ENCODE measurements at regions not wholly inside any gene's neighbourhood (a gene's known extent, or its start where the extent isn't known, plus 50 kb on each side); places are given as distances from the start of the nearest gene placed in this dataset.

DNA sequence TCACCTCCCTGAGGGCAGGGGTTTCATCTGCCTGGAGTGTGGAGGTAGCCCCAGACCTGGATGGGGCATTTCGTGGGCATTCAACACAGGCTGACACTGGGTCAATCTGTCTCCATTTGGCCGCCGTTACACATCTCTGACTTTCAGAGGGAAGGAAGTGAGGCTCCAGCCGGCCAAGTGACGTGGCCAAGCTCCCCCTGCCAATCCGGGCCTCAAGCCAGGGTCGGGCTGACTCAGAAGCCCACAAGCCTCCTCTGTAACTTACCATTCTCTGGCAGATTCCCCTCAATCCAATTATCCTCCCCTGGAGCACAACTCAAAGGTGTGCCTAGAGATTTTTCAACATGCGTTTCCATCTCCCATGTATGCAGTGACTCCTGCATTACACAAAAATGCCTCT, 227.6 kb downstream of the KLF13 start:
- DNase-seq (ENCODE audit: low spot score) = no peak

DNA sequence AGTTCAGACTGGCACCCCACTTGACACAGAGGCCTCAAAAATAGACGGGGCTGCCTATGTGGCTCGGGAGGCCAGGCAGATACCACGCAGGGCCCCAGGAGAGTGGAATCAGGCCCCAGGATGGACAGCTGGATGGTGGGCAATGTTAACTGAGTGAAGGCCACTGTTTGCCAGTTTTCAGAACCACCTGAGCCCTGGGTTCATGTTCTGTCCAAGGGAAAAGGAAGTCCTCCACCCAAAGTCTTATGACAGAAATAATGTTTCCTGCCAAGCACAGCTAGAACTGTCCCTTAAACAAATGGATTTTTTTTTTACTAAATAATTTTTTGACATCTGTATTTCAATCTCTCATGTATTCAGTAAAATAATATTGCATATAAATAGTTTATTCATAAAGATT, 228.4 kb downstream of the KLF13 start:
- no peak for DNase-seq (ENCODE audit: low spot score)

DNA sequence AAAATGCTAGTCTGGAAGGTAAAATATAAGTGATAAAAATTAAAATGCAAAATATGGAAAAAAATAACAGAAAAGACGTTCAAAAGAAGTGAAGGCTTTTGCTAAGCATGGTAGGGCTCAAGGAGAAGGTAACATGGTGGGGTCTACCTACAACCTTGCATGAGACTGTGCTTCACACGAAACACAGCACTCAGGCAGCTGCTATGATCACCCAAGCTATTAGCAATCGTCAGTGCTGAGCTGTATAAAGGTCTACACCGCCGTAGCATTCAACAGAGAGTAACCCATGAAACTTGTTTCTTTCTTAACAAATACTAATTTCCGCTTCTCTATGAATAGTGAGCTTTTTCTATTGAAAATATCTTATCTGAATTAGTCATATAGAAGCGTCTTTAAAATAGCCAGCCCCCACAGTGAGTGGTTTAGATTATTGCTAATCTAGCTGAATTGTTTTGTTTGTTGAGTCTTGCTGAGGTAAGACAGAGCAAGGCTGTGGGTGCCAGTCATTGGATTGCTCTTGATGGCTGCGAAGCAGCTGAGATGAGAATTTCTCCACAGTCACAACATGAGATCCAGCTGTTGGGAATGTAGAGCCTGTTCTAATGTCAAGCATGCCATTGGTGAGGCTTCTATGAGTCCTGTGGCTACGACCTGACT, 230.0 kb downstream of the KLF13 start:
- no peak for DNase-seq (ENCODE audit: low spot score)

DNA sequence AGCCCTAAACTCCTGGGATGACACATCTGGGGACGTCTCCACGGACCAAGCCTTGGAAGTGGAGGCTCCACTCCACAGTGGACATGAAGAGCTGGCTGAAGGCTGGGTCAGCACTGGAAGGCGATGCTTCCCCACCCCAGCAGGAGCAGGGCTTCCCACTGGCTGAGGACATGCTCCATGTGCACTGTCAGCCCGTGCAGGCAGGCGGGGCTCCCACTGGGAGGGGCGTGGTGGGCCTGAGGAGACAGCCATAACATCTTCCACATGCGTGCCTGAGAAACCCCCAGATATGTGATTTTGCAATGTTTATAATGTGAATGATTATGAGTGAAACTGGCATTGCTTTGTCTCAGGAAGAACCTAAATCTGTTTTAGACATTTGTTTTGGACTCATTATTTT, 231.3 kb downstream of the KLF13 start:
- no peak for DNase-seq (ENCODE audit: low spot score)

DNA sequence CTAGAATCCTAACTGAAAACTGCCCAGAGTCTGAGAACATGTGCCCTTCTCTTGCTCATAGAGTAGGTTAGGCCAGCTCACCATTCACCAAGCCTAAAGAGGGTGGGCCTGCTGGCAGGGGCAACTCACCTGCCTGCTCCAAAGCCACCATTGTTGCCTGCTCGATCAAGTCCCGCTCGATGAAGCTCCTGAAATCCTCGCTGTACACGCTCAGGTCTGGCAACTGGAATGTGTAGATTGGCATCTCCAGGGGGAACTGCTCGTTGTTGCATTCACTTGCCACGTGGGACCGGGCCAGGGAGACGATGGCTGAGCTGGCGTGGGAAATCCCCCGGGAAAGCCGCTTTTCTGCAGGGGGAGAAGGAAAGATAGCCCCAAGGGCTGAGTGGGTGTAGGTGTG, 232.2 kb downstream of the KLF13 start:
- no peak for DNase-seq (ENCODE audit: low spot score)

DNA sequence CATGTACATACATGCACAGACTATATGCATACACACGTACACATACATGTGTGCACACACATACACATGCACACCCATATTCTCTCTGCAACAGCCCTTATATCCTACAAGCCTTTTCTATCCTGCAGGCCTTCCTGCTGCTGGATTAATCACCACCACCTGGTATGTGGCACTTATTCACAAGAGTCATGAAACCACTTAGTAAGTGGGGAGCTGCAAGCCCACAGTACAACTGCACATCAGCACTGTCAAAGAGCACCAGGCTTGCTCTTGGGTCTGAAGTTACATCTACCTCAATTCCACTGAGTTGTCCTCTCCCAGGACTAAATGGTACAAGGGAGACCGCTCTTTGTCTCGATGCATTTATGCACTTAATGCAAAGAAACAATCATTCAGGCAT, 233.2 kb downstream of the KLF13 start:
- no peak for DNase-seq (ENCODE audit: low spot score)

DNA sequence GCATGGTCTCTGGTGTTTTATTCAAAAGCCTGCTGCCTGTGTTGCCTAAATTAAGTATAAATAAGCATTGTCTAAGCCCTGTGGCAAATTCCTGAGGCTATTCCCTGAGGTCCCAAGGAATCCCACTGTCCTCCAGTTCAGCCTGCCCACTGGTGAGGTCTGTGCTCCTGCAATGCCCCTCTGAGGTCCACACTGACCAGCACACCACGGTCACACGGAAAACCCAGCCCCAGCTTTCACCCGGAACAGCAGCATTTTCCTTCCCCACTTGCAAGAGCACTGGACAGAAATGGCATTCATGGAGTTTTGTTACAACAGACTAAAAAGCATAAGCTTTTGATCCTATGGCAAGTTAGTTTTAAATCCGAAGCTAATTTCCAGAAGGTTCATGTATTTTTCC, 234.0 kb downstream of the KLF13 start:
- DNase-seq (ENCODE audit: low spot score) = no peak

DNA sequence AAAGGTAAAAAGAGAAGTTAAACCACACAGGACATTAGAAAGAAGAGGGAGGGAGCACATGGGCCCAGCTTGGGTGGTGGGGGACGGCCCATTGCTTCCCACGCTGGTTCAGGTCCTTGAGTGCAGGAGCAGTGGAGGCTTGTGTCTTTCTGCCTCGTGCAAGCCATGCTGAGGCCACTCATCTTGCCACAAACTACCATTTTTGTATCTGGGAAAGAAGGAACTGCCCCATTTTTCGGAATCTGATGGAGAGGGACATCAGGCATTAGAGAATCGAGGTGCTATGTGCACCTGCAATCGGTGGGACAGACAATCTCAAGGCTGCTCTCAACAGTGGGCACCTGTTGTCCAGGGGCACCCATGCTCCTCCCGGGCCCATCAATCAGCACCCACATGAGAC, 234.5 kb downstream of the KLF13 start:
- no peak for DNase-seq (ENCODE audit: low spot score)

DNA sequence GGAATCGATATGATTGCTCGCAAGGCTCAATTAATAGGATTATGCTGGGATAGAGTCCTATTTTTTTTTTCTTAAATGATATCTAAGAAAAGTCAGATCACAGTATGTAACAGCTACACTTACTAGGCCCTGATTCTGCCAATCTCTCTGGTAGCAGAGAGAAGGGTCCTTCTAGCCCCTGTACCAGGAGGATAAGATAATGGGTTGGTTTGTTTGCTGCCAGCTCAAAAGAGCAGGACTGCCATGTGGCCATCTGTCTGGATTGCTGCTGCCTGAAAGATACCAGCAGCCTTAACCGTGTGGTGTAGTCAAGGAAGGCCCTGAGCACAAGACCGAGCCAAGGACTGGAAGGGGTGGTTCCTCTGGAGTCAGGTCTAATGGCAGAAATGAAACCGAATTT, 236.4 kb downstream of the KLF13 start:
- no peak for DNase-seq (ENCODE audit: low spot score)

DNA sequence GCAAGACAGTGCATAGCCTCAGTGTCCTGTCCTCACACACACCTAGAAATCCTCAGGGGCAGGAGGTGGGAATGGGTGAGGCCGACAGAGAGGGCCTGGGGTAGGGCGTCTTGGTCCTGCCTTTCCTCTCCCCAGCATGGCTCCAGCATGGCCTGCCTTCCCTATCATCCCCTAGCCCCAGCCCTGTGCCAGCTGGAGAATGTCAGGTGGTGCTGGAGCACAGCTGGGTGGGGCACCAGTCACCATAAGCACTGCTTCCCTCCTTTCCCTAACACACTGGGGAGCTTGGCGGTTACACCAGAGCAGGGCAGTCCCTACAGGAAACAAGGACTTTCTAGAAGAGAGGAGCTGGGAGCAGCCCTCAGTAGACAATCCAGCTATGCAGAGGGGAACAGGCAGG, 236.8 kb downstream of the KLF13 start:
- DNase-seq (ENCODE audit: low spot score) = no peak

DNA sequence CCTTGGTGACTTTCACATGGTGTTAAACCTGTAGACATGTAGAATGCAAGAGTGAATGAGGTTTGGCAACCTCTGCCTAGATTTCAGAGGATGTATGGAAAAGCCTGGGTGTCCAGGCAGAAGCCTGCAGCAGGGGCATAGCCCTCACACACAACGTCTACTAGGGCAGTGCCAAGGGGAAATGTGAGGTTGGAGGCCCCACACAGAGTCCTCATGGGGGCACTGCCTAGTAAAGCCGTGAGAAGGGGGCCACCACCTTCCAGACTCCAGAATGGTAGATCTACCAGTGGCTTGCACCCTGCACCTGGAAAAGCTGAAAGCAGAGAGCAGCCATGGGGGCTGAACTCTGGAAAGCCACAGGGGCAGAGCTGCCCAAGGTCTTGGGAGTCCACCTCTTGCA, 241.2 kb downstream of the KLF13 start:
- DNase-seq (ENCODE audit: low spot score) = no peak

DNA sequence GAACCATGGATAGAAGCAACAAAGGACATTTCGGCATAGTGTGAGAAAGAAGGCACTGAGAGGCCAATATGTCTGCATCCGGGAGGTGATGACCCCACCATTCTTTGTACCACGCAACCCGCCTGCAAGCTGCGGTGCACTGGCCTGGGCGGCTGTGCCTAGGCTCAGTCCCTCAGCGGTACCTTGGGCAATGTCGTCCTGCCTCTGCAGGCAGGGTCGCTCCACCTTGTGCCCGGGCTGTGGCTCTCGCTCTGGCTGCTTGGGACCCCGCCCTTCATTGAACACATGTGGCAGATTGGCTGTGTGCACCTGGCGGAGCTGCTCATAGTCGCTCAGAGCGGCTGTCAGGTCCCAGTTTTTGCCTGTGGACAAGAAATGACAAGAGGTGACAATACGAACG, 243.2 kb downstream of the KLF13 start:
- no peak for DNase-seq (ENCODE audit: low spot score)

DNA sequence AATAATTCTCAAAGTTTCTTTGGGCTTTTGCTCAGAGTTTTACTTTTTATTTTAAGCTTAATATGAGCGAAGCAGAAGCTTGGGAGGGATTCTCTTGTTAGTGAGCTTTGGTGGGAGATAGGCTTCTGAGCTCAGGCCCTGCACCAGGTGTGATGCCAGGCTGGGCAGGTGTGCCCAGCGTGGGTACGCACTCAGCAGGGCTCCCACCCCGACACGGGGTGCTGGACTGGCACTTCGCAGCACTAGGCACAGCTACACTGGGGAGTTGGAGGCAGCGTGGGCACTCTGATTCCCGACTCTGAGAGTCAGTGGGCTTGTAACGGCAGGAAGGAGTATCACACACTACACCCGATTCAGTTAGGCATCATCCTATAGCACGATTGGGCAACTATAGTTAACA, 244.0 kb downstream of the KLF13 start:
- DNase-seq (ENCODE audit: low spot score) = no peak

DNA sequence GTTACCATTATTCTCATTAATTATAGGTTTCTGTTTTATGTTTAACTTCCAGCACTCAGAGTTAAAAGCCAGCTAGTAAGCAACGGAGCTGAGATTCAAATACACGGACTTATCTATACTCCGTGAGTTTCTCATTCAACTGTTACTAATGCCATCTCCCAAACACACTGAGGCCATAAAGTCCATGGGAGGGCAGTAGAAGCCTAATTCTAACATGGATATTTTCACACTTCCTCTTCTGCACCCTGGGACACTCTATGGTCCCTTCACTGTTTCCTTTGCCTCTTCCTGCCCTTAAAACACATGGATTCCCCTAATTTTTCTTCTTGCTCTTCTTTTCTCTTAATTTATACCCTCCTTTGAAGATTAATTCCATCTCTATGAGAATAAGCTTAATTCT, 245.0 kb downstream of the KLF13 start:
- peak; percentile 29 for DNase-seq (ENCODE audit: low spot score)

DNA sequence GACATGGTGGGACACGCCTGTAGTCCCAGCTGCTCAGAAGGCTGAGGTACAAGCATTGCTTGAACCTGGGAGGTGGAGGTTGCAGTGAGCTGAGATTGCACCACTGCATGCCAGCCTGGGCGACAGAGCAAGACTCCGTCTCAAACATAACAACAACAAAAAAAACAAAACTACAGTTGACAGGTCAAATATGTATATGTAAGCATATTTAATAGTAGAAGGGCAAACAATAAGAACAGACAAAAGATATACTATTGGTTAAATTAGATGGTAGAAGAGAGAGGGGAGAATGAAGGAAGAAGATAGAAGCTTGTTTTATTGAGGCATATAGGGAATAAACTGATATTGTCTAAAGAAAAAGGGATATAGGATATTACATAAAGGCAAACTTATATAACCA, 247.1 kb downstream of the KLF13 start:
- no peak for DNase-seq (ENCODE audit: low spot score)

DNA sequence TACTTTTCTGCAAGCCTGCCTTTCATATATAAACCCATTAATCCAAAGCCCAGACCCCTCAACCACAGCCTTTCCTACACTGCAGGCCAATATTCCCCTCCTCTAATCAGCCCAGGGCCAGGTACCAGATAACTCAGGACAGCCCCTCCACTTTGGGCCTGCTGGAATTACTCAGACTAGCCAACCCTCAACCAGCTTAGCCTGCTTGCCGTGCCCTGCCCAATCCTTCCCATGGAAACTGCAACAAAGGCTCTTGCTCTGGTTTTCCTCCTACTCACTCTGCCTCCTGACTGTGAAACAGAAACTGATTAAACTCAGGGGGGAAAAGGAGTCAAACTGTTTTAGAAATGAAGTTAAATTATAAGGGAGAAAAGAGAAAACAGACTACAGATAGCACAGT, 248.1 kb downstream of the KLF13 start:
- DNase-seq (ENCODE audit: low spot score) = no peak

DNA sequence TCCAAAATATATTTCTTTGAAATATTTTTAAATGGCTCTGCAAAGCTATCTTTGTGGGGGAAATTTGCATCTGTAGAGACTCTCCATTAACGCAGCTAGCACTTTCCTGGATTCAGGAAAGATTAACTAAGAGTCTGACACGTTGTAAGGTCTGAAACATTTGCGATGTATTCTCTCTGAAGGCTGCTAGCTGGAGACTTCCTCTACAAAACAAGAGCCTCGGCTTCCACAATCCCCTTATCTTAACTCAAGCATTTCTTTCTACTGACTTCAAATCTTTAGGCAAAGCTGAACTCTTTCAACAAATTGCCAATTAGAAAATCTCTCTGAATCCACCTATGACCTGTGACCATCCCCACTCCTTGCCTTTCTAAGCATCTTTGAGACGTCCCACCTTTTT, 250.5 kb downstream of the KLF13 start:
- no peak for DNase-seq (ENCODE audit: low spot score)

DNA sequence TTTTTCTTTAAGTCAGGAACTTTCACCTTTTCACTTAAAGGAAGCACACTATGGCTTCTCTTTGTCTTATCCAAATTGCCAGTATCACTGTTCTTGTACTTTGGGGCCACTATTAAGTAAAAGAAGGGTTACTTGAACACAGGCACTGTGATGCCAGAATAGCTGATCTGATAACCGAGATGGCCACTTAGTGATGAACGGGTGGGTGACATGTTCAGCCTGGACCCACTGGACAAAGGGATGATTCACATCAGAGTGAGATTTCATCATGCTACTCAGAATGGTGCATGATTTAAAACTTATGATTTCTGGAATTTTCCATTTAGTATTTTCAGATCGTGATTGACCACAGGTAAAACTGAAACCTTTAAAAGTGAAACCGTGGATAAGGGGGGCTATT, 252.6 kb downstream of the KLF13 start:
- no peak for DNase-seq (ENCODE audit: low spot score)

DNA sequence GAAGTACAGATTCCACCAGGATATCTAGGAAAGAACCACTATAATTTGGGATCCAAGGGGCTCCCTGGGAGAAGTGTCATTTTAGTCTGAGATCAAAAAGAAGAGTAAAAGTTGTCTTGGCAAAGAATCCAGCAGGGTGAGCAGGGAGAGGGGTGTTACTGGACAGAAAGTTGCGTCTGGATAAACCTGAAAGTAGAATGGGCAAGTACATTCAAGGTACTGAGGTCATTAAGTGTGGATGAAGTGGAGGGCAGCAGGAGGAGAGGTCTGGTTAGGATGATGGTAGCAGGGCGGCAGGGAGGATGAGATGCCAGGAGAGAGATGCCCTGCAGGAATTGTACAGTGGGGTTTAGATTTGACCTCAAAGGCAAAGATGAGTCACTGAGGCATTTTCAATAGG, 253.3 kb downstream of the KLF13 start:
- DNase-seq (ENCODE audit: low spot score) = no peak

DNA sequence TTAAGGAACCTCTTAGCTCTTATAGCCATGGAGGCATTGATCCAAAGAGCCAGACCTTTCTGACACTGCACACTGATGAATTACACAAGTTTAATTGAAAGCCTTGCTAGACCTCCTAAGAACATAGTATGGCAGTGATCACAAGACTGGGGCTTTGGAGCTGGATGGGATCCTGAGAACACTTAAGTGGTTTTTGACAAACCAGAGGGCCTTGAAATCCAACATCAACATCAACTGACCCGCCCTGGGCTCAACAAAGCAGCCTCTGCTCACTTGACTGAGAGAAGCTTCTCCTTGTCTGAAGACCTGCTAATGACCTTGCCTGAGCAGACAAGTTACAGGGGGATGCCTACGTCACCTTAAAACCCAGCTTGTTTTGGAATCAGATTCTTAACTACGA, 257.6 kb downstream of the KLF13 start:
- no peak for DNase-seq (ENCODE audit: low spot score)

DNA sequence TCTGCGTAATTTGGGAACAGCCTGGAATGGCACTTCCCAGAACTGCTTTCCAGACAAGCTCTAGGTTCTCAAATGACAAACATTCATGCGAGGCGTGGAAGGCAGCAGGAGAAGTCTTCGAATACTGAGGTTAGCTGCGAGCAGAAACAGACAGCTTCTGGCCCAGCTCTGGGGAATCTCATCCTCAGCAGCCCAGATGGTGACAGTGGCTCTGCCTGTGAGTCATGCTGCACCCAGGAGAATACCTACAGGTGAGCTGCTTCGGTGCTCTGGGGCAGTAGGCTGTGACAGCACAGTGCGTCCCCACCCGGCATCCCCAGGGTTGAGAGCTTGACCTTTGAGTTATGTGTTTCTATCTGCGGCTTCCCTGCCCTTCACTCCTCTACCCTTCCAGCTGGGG, 258.6 kb downstream of the KLF13 start:
- DNase-seq (ENCODE audit: low spot score) = no peak

DNA sequence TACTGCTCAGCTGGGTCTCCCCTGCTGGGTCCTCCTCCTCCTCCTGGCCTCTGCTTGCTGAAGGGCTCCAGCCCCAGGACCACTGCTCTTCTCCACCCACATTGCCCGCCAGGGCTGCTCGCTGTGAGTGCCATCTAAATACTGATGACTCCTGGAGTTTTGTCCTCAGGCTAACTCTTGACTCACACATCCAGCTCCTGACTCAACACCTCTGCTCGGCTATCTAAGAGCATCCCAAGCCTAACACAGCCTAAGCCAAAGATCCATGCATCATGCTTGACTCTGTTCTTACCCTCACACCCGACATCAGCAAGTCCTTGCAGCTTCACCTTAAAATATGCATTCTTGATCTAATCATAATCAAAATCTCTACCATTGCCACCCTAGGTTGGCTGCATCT, 260.2 kb downstream of the KLF13 start:
- DNase-seq (ENCODE audit: low spot score) = no peak

DNA sequence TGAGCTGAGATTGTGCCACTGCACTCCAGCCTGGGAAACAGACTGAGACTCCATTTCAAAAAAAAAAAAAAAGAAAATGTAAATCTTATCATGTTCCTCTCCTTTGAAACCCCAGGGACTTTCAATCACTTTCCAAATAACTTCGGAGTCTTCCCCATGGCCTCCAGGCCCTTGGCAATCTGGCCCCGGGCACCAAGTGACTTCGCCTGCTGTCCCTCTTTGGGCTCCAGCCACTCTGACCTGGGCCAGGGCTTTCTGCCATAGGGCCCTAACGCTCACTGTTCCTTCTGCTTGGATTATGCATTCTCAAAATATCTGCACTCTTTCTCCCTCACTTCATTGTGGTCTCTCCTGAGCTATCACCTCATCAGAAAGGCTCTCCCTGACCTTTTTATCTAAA, 260.9 kb downstream of the KLF13 start:
- no peak for DNase-seq (ENCODE audit: low spot score)

DNA sequence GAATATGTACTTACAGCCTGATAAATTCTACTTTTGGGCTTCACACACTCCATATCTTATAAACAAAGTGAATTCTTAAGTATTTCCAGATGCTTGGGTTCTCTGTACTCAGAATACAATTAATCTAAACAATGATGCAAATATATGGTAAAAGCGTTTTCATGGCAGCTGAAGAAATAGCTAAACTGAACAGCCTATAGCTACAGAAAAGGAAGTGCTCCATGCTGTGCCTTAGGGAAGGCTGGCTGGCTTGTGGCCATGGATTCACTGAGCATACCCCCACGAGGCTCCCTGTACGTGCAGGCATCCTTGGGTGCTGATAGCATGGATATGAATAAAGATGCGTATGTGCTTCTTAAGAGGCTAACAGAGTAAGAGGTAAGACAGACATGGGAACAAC, 264.0 kb downstream of the KLF13 start:
- no peak for DNase-seq (ENCODE audit: low spot score)

DNA sequence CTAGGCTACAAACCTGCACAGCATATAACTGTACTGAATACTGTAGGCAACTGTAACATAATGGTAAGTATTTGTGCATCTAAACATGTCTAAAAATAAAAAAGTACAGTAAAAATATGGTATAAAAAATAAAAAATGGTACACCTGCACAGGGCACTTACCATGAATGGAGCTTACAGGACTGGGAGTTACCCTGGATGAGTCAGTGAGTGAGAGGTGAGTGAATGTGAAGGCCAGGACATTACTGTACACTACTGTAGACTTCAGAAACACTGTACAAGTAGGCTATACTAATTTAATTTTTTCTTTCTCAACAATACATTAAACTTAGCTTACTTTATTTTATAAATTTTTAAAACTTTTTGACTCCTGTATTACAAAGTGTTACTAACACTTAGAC, 265.3 kb downstream of the KLF13 start:
- no peak for DNase-seq (ENCODE audit: low spot score)

Data from iPS-NIHi11 (cell line).